GM12878 (cell line): ENCODE measurements at regions not wholly inside any gene's neighbourhood (a gene's known extent, or its start where the extent isn't known, plus 50 kb on each side); places are given as distances from the start of the nearest gene placed in this dataset.

Source experiments
- ATAC-seq: fragments of 200-7000 bp; cut with Tn5 transposase; 3 replicates; pipeline ENCODE4 v1.9.1; 2020; ENCODE audit warnings: mild to moderate bottlenecking, moderate library complexity
- BruUV-seq: library from RNA; stranded (reverse); fragments of 400-500 nt; replicated peaks from 2 replicates; lab custom pipeline; 2021; lab: Mats Ljungman, UMichigan
- CTCF ChIA-PET: fragments of 300-600 bp; sonication (Branson Sonifier 250); formaldehyde crosslinking; extraction: SDS; loops from one replicate; lab custom pipeline; 2021; ENCODE audit warnings: inconsistent platforms; lab: Yijun Ruan, JAX
- POLR2A ChIA-PET: fragments of 350-600 bp; formaldehyde crosslinking; extraction: SDS; loops from one replicate; lab custom pipeline; 2021; ENCODE audit warnings: inconsistent platforms; lab: Charles Lee
- RAD21 ChIA-PET: fragments of 300-600 bp; sonication (Branson Sonifier 250); formaldehyde crosslinking; loops from one replicate; lab custom pipeline; 2023; ENCODE audit warnings: antibody characterized with exemption; ENCODE audit not compliant: unreplicated experiment; lab: Charles Lee
- SMC1A ChIA-PET: fragments of 300-600 bp; sonication (Branson Sonifier 250); formaldehyde crosslinking; loops from one replicate; lab custom pipeline; 2023; ENCODE audit not compliant: unreplicated experiment, uncharacterized antibody; lab: Charles Lee
- DNase-seq: peaks from one replicate; pipeline ENCODE4 v3.0.0-alpha.2; 2011; ENCODE audit warnings: low read depth, low spot score
- FAIRE-seq: peaks from 3 replicates; lab custom pipeline; 2011; peaks lifted over from hg19 to GRCh38; lab: Jason Lieb, UNC
- H2AFZ ChIP-seq: 2 replicates; pipeline ENCODE4 v1.6.0; 2011; ENCODE audit warnings: low read depth, low read length, control low read depth; ENCODE audit not compliant: control insufficient read depth
- H3K27ac ChIP-seq: 2 replicates; pipeline ENCODE4 v1.5.1; 2011; ENCODE audit warnings: control low read depth; ENCODE audit not compliant: control insufficient read depth, insufficient read depth
- H3K27me3 ChIP-seq, 2 experiments: replicated peaks in 1 of 2; 2 replicates each; pipeline versions ENCODE4 v1.6.0 to v1.6.1; 2011; ENCODE audit warnings: low read length in 1 of 2; ENCODE audit not compliant: control insufficient read depth in 2 of 2, insufficient read depth in 2 of 2
- H3K36me3 ChIP-seq, 2 experiments: 2 replicates each; pipeline ENCODE4 v1.5.1; 2011; ENCODE audit warnings: low read length in 1 of 2; ENCODE audit not compliant: control insufficient read depth in 2 of 2, insufficient read depth in 2 of 2
- H3K4me1 ChIP-seq: 2 replicates; pipeline ENCODE4 v1.6.1; 2011; ENCODE audit warnings: mild to moderate bottlenecking, low read length, moderate library complexity, mixed read lengths; ENCODE audit not compliant: control insufficient read depth, insufficient read depth
- H3K4me2 ChIP-seq: 2 replicates; pipeline ENCODE4 v1.6.0; 2011; ENCODE audit warnings: control low read depth; ENCODE audit not compliant: control insufficient read depth, insufficient read depth
- H3K4me3 ChIP-seq: fragments of 200-600 bp; sonication (generic); 2 replicates; pipeline ENCODE4 v1.5.1; 2016
- H3K79me2 ChIP-seq: 2 replicates; pipeline ENCODE4 v1.6.0; 2011; ENCODE audit warnings: low read length; ENCODE audit not compliant: control insufficient read depth, insufficient read depth
- H3K9ac ChIP-seq: 2 replicates; pipeline ENCODE4 v1.8.0; 2011; ENCODE audit warnings: low read length, control low read depth, mixed read lengths; ENCODE audit not compliant: control insufficient read depth, insufficient read depth
- H3K9me3 ChIP-seq: replicated peaks from 3 replicates; pipeline ENCODE4 v1.5.1; 2011; ENCODE audit warnings: mild to moderate bottlenecking, low read length; ENCODE audit not compliant: control insufficient read depth, insufficient read depth
- H4K20me1 ChIP-seq: 2 replicates; pipeline ENCODE4 v1.6.0; 2011; ENCODE audit not compliant: control insufficient read depth, insufficient read depth
- BCL11A ChIP-seq: IDR thresholded peaks from 2 replicates; pipeline ENCODE4 v1.6.1; 2011; ENCODE audit warnings: low read depth, low read length
- BCLAF1 ChIP-seq: fragments of 450-650 bp; IDR thresholded peaks from 2 replicates; pipeline ENCODE4 v1.6.1; 2017; ENCODE audit warnings: antibody characterized with exemption, mild to moderate bottlenecking, moderate library complexity
- CBX3 ChIP-seq: fragments of 200-600 bp; sonication (generic); IDR thresholded peaks from 2 replicates; pipeline ENCODE4 v1.6.1; 2016; ENCODE audit warnings: low read depth, borderline replicate concordance
- CREM ChIP-seq: IDR thresholded peaks from 2 replicates; pipeline ENCODE4 v1.6.1; 2014; ENCODE audit warnings: antibody characterized with exemption, low read depth
- EGR1 ChIP-seq, 2 experiments: IDR thresholded peaks; 1 replicate in 1 of 2; 2 replicates in 1 of 2; pipeline ENCODE4 v1.6.1; 2011 to 2012; ENCODE audit warnings: low read depth in 2 of 2, low read length in 2 of 2, borderline replicate concordance in 1 of 2, mild to moderate bottlenecking in 1 of 2, moderate library complexity in 1 of 2
- HCFC1 ChIP-seq: fragments of 150-350 bp; IDR thresholded peaks from 2 replicates; pipeline ENCODE4 v1.6.1; 2014; ENCODE audit warnings: low read length
- MXI1 ChIP-seq: fragments of 150-350 bp; IDR thresholded peaks from 2 replicates; pipeline ENCODE4 v1.6.1; 2011; ENCODE audit warnings: low read depth, mild to moderate bottlenecking, inconsistent platforms, low read length, improper control_type of control experiment
- NR2C2 ChIP-seq: IDR thresholded peaks from 2 replicates; pipeline ENCODE4 v1.6.1; 2011; ENCODE audit warnings: borderline replicate concordance, low read depth; ENCODE audit not compliant: control insufficient read depth, insufficient read length
- REST ChIP-seq: IDR thresholded peaks from 2 replicates; pipeline ENCODE4 v1.6.1; 2012; ENCODE audit warnings: mild to moderate bottlenecking, low read depth, low read length
- SP1 ChIP-seq: IDR thresholded peaks from one replicate; pipeline ENCODE4 v1.6.1; 2011; ENCODE audit warnings: low read depth, low read length
- SUPT20H ChIP-seq: IDR thresholded peaks from 2 replicates; pipeline ENCODE4 v1.6.1; 2011; ENCODE audit warnings: low read depth, mild to moderate bottlenecking, low read length, moderate library complexity, borderline replicate concordance; ENCODE audit not compliant: control insufficient read depth
- TCF7 ChIP-seq: IDR thresholded peaks from 2 replicates; pipeline ENCODE4 v1.6.1; 2014; ENCODE audit warnings: antibody characterized with exemption, borderline replicate concordance
- YY1 ChIP-seq: IDR thresholded peaks from 2 replicates; pipeline ENCODE4 v1.6.1; 2011; ENCODE audit warnings: low read depth, mild to moderate bottlenecking, low read length
- WGBS: methylation state at CpG from one replicate; pipeline ENCODE4 v1.1.6; 2016; ENCODE audit warnings: low lambda C conversion rate; ENCODE audit not compliant: insufficient replicate concordance, insufficient coverage; ENCODE audit errors: missing lambda C conversion rate; 5-methylcytosine and 5-hydroxymethylcytosine counted together
- in situ Hi-C: fragments of 300-500 bp; cut with MboI; formaldehyde crosslinking; loops from 9 replicates; pipeline ENCODE4 v1.14.3; 2018; ENCODE audit warnings: mixed read lengths
- intact Hi-C: fragments of 100-400 bp; cut with micrococcal nuclease; formaldehyde crosslinking; loops from one replicate; pipeline ENCODE4 v1.14.2; 2022; ENCODE audit not compliant: unreplicated experiment
- TF ChIP-seq, protein P1 (sequence below): fragments of 450-650 bp; conservative IDR thresholded peaks from 2 replicates; pipeline ENCODE4 v1.6.1; 2017; ENCODE audit warnings: mild to moderate bottlenecking, moderate library complexity
- TF ChIP-seq, protein P2 (sequence below): fragments of 450-650 bp; IDR thresholded peaks from 2 replicates; pipeline ENCODE4 v1.6.1; 2017; ENCODE audit warnings: borderline replicate concordance

DNA sequence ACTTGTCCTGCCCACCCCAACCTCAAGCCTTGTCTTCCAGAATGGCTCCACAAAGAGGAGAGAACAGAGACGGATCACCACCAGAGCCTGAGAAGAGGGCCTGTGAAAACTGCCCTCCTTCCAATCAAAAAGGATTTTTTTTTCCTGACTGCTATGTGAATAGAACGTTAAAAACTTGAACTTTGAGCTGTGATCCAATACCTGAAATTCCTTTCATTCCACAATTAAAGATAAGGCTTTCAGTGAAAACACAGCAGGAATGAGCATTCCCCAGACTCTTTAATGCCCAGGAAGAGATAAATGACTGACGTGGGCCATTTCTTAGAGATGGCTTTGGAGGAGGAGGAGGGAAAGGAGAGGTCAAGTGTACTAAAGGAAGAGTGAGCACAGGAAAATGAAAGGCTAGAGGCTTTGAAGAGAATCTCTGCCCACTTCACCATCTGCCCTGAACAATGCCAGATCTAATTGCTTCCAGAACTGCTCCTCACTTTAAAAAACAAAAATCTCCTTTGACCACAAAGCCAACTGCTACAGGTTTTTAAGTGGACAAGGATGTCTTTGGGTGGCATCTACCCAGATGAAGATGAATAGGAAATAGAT, 177.9 kb upstream of the MAP3K1 start:
- H3K36me3 ChIP-seq: no peaks in the 10 kb centered on the region
- no peaks in the 10 kb centered on the region for H4K20me1 ChIP-seq
- ChIA-PET SMC1A (interaction anchor here (1.0 to 1.5 kb wide), 4 partner anchors 7 to 200 kb away, joined by 3 to 7 read pairs (median 3); no protein-coding TSS in a partner anchor), RAD21 (no interaction called here), POLR2A (no interaction called here), CTCF (no interaction called here)
- DNase-seq (no peak), ATAC-seq (no peak), FAIRE-seq (no peak)
- no peak overlapping the region for H3K9ac ChIP-seq
- intact Hi-C loops (no loop called here), in situ Hi-C loops (no loop called here)
- no peaks in the 10 kb centered on the region; the same call in 2 of the 3 replicates for H3K9me3 ChIP-seq
- no TSS peak for BruUV-seq
- H3K27me3 ChIP-seq: peaks cover 0 to 3% of the 10 kb centered on the region in 2 experiments; a peak in 3 of 4 replicates
- no peak overlapping the region for H3K27ac ChIP-seq
- H3K4me2 ChIP-seq: no peak overlapping the region
- H2AFZ ChIP-seq: no peak overlapping the region
- peaks cover 7% of the 10 kb centered on the region for H3K4me1 ChIP-seq
- WGBS: 18% methylated on average over 3 of the region's 3 CpGs
- H3K4me3 ChIP-seq: no peak overlapping the region
- no peaks in the 10 kb centered on the region for H3K79me2 ChIP-seq
- no peak for TF ChIP-seq SUPT20H
- TF ChIP-seq EGR1 (IDR thresholded peaks at IDR 0.05; ENCODE audit: borderline replicate concordance in 1 of 2, low read depth in 2 of 2, low read length in 2 of 2): no peak
- no peak for TF ChIP-seq CREM
- TF ChIP-seq NR2C2: no peak
- TF ChIP-seq, protein P1, sequence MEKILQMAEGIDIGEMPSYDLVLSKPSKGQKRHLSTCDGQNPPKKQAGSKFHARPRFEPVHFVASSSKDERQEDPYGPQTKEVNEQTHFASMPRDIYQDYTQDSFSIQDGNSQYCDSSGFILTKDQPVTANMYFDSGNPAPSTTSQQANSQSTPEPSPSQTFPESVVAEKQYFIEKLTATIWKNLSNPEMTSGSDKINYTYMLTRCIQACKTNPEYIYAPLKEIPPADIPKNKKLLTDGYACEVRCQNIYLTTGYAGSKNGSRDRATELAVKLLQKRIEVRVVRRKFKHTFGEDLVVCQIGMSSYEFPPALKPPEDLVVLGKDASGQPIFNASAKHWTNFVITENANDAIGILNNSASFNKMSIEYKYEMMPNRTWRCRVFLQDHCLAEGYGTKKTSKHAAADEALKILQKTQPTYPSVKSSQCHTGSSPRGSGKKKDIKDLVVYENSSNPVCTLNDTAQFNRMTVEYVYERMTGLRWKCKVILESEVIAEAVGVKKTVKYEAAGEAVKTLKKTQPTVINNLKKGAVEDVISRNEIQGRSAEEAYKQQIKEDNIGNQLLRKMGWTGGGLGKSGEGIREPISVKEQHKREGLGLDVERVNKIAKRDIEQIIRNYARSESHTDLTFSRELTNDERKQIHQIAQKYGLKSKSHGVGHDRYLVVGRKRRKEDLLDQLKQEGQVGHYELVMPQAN: no peak
- TF ChIP-seq YY1: no peak
- TF ChIP-seq SP1: no peak
- TF ChIP-seq HCFC1: no peak
- TF ChIP-seq REST: no peak
- TF ChIP-seq BCLAF1: no peak
- no peak for TF ChIP-seq BCL11A
- TF ChIP-seq CBX3: no peak
- no peak for TF ChIP-seq TCF7
- TF ChIP-seq, protein P2, sequence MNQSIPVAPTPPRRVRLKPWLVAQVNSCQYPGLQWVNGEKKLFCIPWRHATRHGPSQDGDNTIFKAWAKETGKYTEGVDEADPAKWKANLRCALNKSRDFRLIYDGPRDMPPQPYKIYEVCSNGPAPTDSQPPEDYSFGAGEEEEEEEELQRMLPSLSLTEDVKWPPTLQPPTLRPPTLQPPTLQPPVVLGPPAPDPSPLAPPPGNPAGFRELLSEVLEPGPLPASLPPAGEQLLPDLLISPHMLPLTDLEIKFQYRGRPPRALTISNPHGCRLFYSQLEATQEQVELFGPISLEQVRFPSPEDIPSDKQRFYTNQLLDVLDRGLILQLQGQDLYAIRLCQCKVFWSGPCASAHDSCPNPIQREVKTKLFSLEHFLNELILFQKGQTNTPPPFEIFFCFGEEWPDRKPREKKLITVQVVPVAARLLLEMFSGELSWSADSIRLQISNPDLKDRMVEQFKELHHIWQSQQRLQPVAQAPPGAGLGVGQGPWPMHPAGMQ: no peak
- no peak for TF ChIP-seq MXI1
